ENCODE measurements at regions not wholly inside any gene's neighbourhood (a gene's known extent, or its start where the extent isn't known, plus 50 kb on each side); places are given as distances from the start of the nearest gene placed in this dataset.

- Mint-ChIP-seq H3K27me3 (peaks cover 5% of the 10 kb centered on the region), H3K27ac (peak overlapping the region; percentile 64), H3K9me3 (ENCODE audit: insufficient read depth) (no peaks in the 10 kb centered on the region), H3K4me3 (peak overlapping the region; percentile 71), H3K4me1 (peaks cover 19% of the 10 kb centered on the region)
- ChIA-PET POLR2A (no interaction called here), CTCF (no interaction called here)
- intact Hi-C loops (cut with micrococcal nuclease) = no loop called here
- H3K4me1 ChIP-seq (ENCODE audit: control insufficient read depth in 2 of 2, insufficient read depth in 2 of 2, low read length in 2 of 2) = peaks cover 15 to 16% of the 10 kb centered on the region in 2 donors
- H3K36me3 ChIP-seq (replicated peaks in 1 of 2; ENCODE audit: control extremely low read depth in 1 of 2, control insufficient read depth in 1 of 2, extremely low read depth in 1 of 2, insufficient read depth in 2 of 2, low read length in 1 of 2) = no peaks in the 10 kb centered on the region
- no peak overlapping the region for H3K27ac ChIP-seq (ENCODE audit: low read length in 2 of 2)
- no peak overlapping the region for H2AFZ ChIP-seq (ENCODE audit: insufficient read depth, low read depth, low read length, poor library complexity, severe bottlenecking)
- no peaks in the 10 kb centered on the region for H3K9me3 ChIP-seq (ENCODE audit: control extremely low read depth in 1 of 3, control insufficient read depth in 2 of 3, insufficient read depth in 1 of 3, low read length in 2 of 3)
- peaks cover 0 to 12% (median 4%) of the 10 kb centered on the region in 4 experiments for H3K27me3 ChIP-seq (replicated peaks in 1 of 4; ENCODE audit: control extremely low read depth in 1 of 4, control insufficient read depth in 3 of 4, insufficient read depth in 4 of 4, low read length in 3 of 4)
- TF ChIP-seq EZH2 (IDR thresholded peaks at IDR 0.05; ENCODE audit: borderline replicate concordance, insufficient read depth, low read depth, low read length, poor library complexity, severe bottlenecking) = no peak
- peak; percentile 88 for ATAC-seq (ENCODE audit: low read depth)
- H3K4me3 ChIP-seq (ENCODE audit: control extremely low read depth in 1 of 5, extremely low read depth in 1 of 5, insufficient read depth in 1 of 5, low read depth in 2 of 5, low read length in 4 of 5) = peak overlapping the region in 1 of 5 experiments; percentile 18
- no peaks in the 10 kb centered on the region for H3K79me2 ChIP-seq (ENCODE audit: control insufficient read depth, insufficient read depth, low read length)
- H3K4me2 ChIP-seq (replicated peaks; ENCODE audit: low read depth, low read length, poor library complexity, severe bottlenecking) = peak overlapping the region; percentile 48
- peak overlapping the region; percentile 6 for H3K9ac ChIP-seq (ENCODE audit: low read length)
- DNase-seq = peak; percentile 60
- no peaks in the 10 kb centered on the region for H4K20me1 ChIP-seq (ENCODE audit: control insufficient read depth, insufficient read depth, low read length, poor library complexity, severe bottlenecking)
- WGBS (ENCODE audit: insufficient coverage) = no CpG with 5 or more reads among the region's 3 CpGs
These were observed 186.0 kb upstream of the RMP24 start for GRCh38 chr18:35786365-35787042.

- ATAC-seq (ENCODE audit: low read depth) (no peak), DNase-seq (no peak)
- no peak for TF ChIP-seq CTCF (IDR thresholded peaks at IDR 0.05)
- TF ChIP-seq EZH2 (IDR thresholded peaks at IDR 0.05; ENCODE audit: borderline replicate concordance, insufficient read depth, low read depth, low read length, poor library complexity, severe bottlenecking) = no peak
- Mint-ChIP-seq H3K9me3 (ENCODE audit: insufficient read depth) (no peaks in the 10 kb centered on the region), H3K27me3 (peaks cover 15% of the 10 kb centered on the region), H3K4me1 (peaks cover 19% of the 10 kb centered on the region), H3K27ac (no peak overlapping the region), H3K4me3 (no peak overlapping the region)
- no peak overlapping the region for H3K27ac ChIP-seq (ENCODE audit: low read length in 2 of 2)
- CTCF ChIA-PET = interaction anchor here (1.6 kb wide), 1 partner anchor 34 kb away, joined by 4 read pairs; no protein-coding TSS in a partner anchor
- POLR2A ChIA-PET = no interaction called here
- no peaks in the 10 kb centered on the region for H3K79me2 ChIP-seq (ENCODE audit: control insufficient read depth, insufficient read depth, low read length)
- intact Hi-C loops (cut with micrococcal nuclease) = no loop called here
- 100% methylated on average over 1 of the region's 2 CpGs for WGBS (ENCODE audit: insufficient coverage)
- H3K36me3 ChIP-seq (replicated peaks in 1 of 2; ENCODE audit: control extremely low read depth in 1 of 2, control insufficient read depth in 1 of 2, extremely low read depth in 1 of 2, insufficient read depth in 2 of 2, low read length in 1 of 2) = no peaks in the 10 kb centered on the region
- H3K4me2 ChIP-seq (replicated peaks; ENCODE audit: low read depth, low read length, poor library complexity, severe bottlenecking) = no peak overlapping the region
- H3K4me1 ChIP-seq (ENCODE audit: control insufficient read depth in 2 of 2, insufficient read depth in 2 of 2, low read length in 2 of 2) = peaks cover 15 to 16% of the 10 kb centered on the region in 2 donors
- H3K27me3 ChIP-seq (replicated peaks in 1 of 4; ENCODE audit: control extremely low read depth in 1 of 4, control insufficient read depth in 3 of 4, insufficient read depth in 4 of 4, low read length in 3 of 4) = peaks cover 0 to 12% (median 4%) of the 10 kb centered on the region in 4 experiments
- H3K9me3 ChIP-seq (ENCODE audit: control extremely low read depth in 1 of 3, control insufficient read depth in 2 of 3, insufficient read depth in 1 of 3, low read length in 2 of 3) = no peaks in the 10 kb centered on the region
- no peak overlapping the region for H2AFZ ChIP-seq (ENCODE audit: insufficient read depth, low read depth, low read length, poor library complexity, severe bottlenecking)
- no peak overlapping the region for H3K9ac ChIP-seq (ENCODE audit: low read length)
- no peak overlapping the region for H3K4me3 ChIP-seq (ENCODE audit: control extremely low read depth in 1 of 5, extremely low read depth in 1 of 5, insufficient read depth in 1 of 5, low read depth in 2 of 5, low read length in 4 of 5)
- H4K20me1 ChIP-seq (ENCODE audit: control insufficient read depth, insufficient read depth, low read length, poor library complexity, severe bottlenecking) = no peaks in the 10 kb centered on the region
These were observed 182.9 kb upstream of the RMP24 start for GRCh38 chr18:35789543-35789942.

Measured in B cell (primary cell).